Stimulated activated CD8-positive, alpha-beta memory T cell treated with anti-CD3 and anti-CD28 coated beads, Interleukin-4, amount 100 ng/mL, for 48 hours (primary cell): ENCODE measurements at regions not wholly inside any gene's neighbourhood (a gene's known extent, or its start where the extent isn't known, plus 50 kb on each side); places are given as distances from the start of the nearest gene placed in this dataset.
A peak's percentile ranks its signal among the peaks of the same experiment; 100 is the strongest.
"Not testable (repeated sequence)": the region's sequence is repeated elsewhere in the genome, so short reads cannot be mapped to it uniquely, and the experiment has no call there.

ENCODE experiments used
- DNase-seq: peaks from one replicate; pipeline ENCODE4 v3.0.0-alpha.2; 2020

- DNase-seq: no peak
Measured at GRCh38 chr13:95391362-95391761, 90.1 kb upstream of the ABCC4 start.

DNA sequence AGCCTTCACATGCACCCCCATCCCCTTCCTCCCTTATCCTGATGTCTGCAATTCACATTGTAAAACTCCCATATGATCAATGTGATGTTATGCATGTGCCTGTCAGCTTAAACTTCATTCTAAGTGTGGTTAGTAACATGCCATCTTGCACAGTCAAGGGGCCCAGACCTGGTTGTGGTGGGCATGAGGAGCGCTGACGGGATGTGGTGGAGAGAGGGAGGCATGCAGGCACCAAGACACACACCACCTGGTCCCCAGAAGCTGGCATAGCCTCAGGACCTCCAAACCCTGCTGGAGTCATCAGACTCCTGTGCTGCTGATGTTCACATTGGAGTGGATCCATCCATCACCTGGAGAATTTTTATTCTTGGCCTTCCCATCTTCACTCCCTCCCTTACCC is 90.5 kb upstream of the ABCC4 start:
- DNase-seq: no peak

DNA sequence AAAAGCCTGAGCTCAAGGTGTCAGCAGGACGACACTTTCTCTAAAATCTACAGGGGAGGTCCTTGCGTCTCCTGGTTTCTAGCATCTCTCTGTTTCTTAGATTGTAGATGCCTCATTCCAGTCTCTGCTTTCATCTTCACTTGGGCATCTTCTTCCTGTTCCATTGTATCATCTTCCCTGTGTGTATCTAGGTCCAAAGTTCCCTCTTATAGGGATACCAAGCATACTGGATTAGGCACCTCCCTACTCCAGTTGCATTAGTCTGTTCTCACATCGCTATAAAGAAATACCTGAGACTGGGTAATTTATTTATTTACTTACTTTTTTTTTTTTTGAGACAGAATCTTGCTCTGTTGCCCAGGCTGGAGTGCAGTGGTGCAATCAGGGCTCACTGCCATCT is 91.3 kb upstream of the ABCC4 start:
- DNase-seq: no peak

- DNase-seq: peak; percentile 30
Measured at GRCh38 chr13:95403349-95404140, 102.3 kb upstream of the ABCC4 start.

- peak; percentile 85 for DNase-seq
Measured at GRCh38 chr13:95404141-95404882, 103.1 kb upstream of the ABCC4 start.

- DNase-seq: no peak
Measured at GRCh38 chr13:95406176-95406575, 104.9 kb upstream of the ABCC4 start.

DNA sequence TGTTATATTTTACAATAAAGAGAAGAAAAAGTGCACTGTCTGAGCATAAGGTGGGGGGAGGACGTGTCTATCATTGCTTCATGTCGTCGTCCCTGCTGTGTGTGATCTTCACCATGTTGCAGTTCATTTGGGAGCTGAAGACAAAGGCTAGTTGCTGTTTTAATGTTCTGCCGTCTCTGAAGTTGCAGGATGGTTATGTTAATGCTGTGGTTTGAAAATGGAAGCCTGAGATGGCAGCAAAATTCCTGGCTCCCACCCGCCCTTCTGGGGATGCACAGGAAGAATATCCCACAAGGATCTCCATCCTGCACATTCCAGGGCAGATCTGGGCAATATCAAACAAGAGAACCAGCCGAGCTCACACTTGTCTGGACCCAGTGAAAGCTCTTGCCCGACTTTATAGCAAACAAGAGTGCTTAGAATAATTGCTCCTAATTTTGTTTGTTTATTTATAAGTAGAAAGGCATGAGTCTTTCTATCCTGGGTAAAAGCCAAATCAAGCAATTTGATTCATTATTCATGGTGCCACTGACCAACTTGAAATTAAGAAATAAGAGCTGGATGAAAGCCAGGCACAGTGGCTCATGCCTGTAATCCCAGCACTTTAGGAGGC is 110.3 kb upstream of the ABCC4 start:
- no peak for DNase-seq

- no peak for DNase-seq
Measured at GRCh38 chr13:95418946-95419345, 117.7 kb upstream of the ABCC4 start.

DNA sequence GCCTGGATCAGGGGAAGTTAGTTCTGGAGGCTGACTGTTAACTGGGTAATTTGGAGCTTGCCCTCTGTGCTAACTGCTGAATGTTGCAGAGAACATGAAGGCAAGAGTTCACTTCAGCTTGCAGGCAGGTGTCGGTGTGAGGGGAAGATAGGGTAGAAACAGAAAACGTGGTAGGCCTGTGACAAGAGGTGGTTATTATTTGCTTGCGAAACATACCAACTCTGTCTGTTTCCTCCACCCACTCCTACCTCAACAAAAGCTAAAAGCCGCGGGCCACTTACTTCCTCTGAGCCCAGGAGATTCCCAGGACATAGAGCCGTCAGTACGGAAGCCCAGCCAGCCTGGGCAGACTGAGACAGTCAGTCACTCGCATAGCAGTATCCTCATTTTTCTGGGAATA is 119.2 kb upstream of the ABCC4 start:
- no peak for DNase-seq

GRCh38 chr13:95426631-95427030 is 125.4 kb upstream of the ABCC4 start:
- DNase-seq: no peak

DNA sequence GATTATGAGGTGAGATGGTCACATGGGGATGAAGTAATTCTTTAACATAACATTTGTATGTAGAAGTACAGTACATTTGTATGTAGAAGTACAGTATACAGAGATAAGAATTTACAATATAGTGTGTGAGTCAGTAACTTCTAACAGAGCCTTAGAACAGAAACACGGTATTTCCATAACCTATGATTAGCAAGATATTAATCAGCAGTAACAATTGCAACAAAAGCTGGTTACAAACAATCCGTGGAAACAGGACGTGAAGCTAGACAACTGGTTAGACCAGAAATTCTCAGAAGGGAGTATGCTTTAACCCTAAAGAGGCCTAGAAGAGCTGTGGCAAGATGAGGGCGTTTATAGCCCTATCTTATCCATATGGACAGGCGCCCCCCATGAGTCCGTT is 122.0 kb upstream of the CLDN10 start:
- not testable (repeated sequence) for DNase-seq

DNA sequence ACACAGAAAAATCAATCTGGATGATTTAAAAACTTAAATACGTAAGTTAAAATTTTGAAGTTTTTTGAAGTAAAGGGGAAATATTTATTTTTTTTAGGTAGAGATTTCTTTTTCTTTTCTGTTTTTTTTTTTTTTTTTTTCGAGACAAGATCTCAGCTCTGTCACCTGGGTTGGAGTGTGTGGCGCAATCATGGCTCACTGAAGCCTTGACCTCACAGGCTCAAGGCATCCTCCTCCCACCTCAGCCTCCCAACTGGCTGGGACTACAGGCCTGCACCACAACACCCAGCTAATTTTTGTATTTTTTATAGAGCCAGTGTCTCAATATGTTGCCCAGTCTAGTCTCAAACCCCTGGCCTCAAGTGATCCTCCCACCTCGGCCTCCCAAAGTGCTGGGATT is 120.4 kb upstream of the CLDN10 start:
- no peak for DNase-seq

DNA sequence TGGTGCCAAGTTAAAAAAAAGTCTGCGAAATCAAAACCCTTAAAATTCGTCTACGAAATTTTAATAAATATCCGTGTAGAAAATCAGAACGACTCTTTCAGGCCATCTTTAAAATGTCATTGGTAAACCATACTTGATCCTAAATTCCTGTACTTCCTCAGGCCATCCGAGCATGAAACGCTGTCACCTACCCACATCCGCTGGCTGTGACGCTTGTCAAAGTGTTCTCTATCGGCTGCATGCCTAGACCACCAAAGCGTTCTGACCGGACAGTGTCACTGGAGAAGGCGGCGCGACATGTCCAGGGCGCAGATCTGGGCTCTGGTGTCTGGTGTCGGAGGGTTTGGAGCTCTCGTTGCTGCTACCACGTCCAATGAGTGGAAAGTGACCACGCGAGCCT is 119.0 kb upstream of the CLDN10 start:
- DNase-seq: no peak

DNA sequence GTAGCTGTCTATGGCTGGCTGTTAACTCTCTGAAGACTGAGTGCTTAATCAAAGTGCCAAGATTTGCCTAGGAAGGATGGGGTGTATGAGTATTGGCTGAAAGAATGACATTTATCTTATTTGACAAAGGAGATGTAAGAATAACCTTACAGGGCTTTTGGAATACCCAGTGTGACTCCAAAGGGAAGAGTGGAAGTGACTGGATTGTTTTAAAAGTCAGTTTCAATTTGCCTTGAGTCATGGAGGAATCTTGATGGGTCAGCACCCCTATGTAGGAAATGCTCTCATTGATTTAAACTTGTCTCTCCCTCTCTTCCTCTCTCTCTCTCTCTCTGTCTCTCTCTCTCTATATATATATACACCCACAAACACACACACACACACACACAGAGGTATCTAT is 118.4 kb upstream of the CLDN10 start:
- no peak for DNase-seq

GRCh38 chr13:95437561-95437960 is 115.0 kb upstream of the CLDN10 start:
- no peak for DNase-seq

DNA sequence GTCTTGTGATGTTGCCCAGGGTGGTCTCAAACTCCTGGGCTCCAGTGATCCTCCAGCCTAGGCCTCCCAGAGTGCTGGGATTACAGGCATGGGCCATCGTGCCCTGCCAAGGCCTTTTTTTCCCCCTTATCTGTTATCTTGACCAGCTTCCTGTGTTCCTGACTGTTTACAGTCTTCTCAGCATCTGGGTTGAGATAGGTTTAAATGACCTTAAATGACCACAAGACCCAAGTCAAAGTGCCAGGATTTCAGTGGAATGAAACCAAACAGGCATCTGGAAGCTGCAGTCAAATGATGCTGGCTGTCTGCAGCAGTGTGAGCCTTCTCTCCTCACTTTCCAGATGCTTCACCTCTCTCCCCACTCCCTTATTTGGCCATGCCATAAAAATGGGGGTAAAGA is 114.2 kb upstream of the CLDN10 start:
- DNase-seq: no peak

GRCh38 chr13:95440441-95441088 is 112.0 kb upstream of the CLDN10 start:
- no peak for DNase-seq

DNA sequence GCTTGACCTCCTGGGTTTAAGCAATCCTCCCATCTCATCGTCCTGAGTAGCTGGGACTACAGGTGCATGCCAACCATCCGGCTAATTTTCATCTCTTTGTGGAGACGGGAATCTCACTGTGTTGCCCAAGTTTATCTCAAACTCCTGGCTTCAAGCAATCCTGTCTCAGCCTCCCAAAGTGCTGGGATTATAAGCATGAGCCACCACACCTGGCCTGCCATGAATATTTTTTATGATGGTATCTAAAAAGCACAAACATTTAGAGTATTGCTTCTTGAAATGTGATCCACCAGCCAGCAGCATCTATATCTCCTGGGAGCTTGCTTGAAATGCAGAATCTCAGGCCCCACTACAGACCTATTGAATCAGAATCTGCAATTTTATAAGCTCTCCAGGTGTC is 111.2 kb upstream of the CLDN10 start:
- no peak for DNase-seq

DNA sequence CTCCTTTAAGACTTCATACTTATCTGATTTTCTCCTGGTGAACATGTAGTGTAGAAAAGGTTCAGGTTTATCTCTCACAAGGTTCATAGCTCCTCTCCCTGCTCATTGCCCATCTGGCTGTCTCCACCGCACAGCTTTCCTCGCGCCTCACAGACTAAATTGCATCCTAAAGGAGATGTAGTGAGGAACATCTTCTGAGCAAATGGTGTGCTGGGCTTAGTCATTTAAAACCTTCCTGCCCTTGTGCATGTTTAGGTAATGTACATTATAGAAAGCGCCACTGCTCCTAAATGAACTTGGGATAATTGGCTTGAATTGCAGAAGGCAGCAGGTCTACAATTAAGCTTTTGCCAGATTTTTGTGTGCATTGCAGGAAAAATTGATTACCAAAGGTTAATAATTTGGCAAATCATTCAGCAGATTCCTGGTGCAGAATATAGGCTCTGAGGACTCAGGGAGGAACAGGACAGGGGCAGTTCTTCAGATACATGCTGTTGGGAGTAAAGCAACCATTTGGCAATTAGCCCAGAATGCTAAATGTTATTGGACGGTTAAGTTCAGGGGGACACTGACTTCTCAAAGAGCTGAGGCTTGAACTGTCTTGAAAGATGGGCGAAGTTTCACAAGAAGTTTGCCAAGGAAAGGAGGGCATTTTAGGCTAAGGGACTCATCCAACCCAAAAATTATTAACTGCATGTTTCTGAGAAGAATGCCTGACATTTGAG is 108.4 kb upstream of the CLDN10 start:
- DNase-seq: no peak

DNA sequence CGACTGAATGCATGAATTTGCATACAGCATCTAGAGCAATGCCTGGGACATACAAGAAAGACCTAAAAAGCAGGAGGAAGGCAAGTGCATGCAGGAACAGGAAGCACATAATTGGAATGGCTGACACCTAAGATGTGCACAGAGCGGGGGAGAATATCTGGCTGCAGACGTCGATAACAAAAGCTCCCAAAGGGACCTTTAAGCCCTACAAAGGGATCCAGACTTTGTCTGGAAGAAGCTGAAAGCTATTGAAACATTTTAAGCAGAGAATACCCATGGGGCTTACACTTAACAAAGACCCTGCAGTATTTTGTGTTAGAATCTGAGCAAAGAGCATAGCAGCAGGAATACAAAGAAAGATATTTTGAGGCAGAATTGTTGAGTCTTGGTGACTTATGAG is 107.4 kb upstream of the CLDN10 start:
- no peak for DNase-seq

- no peak for DNase-seq
Measured at GRCh38 chr13:95447814-95448213, 104.7 kb upstream of the CLDN10 start.

- DNase-seq: no peak
Measured at GRCh38 chr13:95451656-95452055, 100.9 kb upstream of the CLDN10 start.

GRCh38 chr13:95452375-95452774 is 100.1 kb upstream of the CLDN10 start:
- no peak for DNase-seq
